GM19351 (cell line): ENCODE measurements at regions not wholly inside any gene's neighbourhood (a gene's known extent, or its start where the extent isn't known, plus 50 kb on each side); places are given as distances from the start of the nearest gene placed in this dataset.
"Not testable (repeated sequence)": the region's sequence is repeated elsewhere in the genome, so short reads cannot be mapped to it uniquely, and the experiment has no call there.

ENCODE experiments used
- ATAC-seq: cut with Tn5 transposase; IDR thresholded peaks from one replicate; pipeline ENCODE4 v1.9.1; 2021; ENCODE audit warnings: mild to moderate bottlenecking, moderate library complexity; ENCODE audit not compliant: unreplicated experiment

- no peak for ATAC-seq
Observed at GRCh38 chr7:124643311-124643811, 122.2 kb downstream of the GPR37 start.

GRCh38 chr7:124635416-124635815, 130.2 kb downstream of the GPR37 start:
- no peak for ATAC-seq

GRCh38 chr7:124633740-124634139, 131.9 kb downstream of the GPR37 start:
- no peak for ATAC-seq

GRCh38 chr7:124630395-124630794, 135.2 kb downstream of the GPR37 start:
- no peak for ATAC-seq

GRCh38 chr7:124618871-124619270, 146.7 kb downstream of the GPR37 start:
- ATAC-seq: no peak

- ATAC-seq: not testable (repeated sequence)
Observed at GRCh38 chr7:124618051-124618450, 147.5 kb downstream of the GPR37 start.

- ATAC-seq: no peak
Observed at GRCh38 chr7:124603066-124603465, 162.5 kb downstream of the GPR37 start.

- no peak for ATAC-seq
Observed at GRCh38 chr7:124597509-124597908, 168.1 kb downstream of the GPR37 start.

- ATAC-seq: no peak
Observed at GRCh38 chr7:124596881-124597280, 168.7 kb downstream of the GPR37 start.

GRCh38 chr7:124590814-124591213, 174.8 kb downstream of the GPR37 start:
- ATAC-seq: no peak

GRCh38 chr7:124577256-124577655, 188.3 kb downstream of the GPR37 start:
- ATAC-seq: no peak

GRCh38 chr7:124575176-124575575, 190.4 kb downstream of the GPR37 start:
- ATAC-seq: no peak

- no peak for ATAC-seq
Observed at GRCh38 chr7:124570558-124570957, 195.0 kb downstream of the GPR37 start.

- no peak for ATAC-seq
Observed at GRCh38 chr7:124566583-124566982, 199.0 kb downstream of the GPR37 start.

GRCh38 chr7:124557587-124557986, 208.0 kb downstream of the GPR37 start:
- no peak for ATAC-seq

- no peak for ATAC-seq
Observed at GRCh38 chr7:124557101-124557500, 208.5 kb downstream of the GPR37 start.

- no peak for ATAC-seq
Observed at GRCh38 chr7:124553502-124553901, 212.1 kb downstream of the GPR37 start.

GRCh38 chr7:124552217-124552616, 213.4 kb downstream of the GPR37 start:
- no peak for ATAC-seq

- no peak for ATAC-seq
Observed at GRCh38 chr7:124550036-124550435, 215.6 kb downstream of the GPR37 start.

GRCh38 chr7:124542476-124542875, 223.1 kb downstream of the GPR37 start:
- no peak for ATAC-seq

GRCh38 chr7:124536156-124536762, 229.3 kb downstream of the GPR37 start:
- ATAC-seq: no peak

GRCh38 chr7:124532166-124532565, 233.4 kb downstream of the GPR37 start:
- no peak for ATAC-seq

GRCh38 chr7:124516911-124517310, 248.7 kb downstream of the GPR37 start:
- no peak for ATAC-seq
